ENCODE measurements at regions not wholly inside any gene's neighbourhood (a gene's known extent, or its start where the extent isn't known, plus 50 kb on each side); places are given as distances from the start of the nearest gene placed in this dataset.

DNA sequence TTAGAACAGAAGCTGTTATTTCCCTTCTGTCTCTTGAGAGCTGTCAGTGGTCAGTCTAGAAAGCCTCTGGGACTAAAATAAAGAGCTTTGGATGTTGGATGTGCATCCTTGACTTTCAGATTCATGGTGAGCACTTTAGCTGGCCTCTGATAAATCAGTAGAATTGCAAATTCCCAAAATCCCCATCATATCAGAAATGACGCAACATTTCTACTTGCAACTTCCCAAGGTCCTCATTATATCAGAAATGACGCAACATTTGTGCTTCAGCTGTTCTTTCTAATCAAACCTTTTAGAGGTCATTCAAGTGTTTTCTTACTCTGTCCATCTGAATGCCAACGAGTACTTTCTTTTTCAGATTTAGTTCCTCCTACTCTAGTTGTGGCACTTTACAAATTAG is 167.3 kb upstream of the MOCS2 start:
- ATAC-seq (ENCODE audit: low read depth in 2 of 2) (no peak), DNase-seq (no peak)
- Histone ChIP-seq H3K36me3 (ENCODE audit: control insufficient read depth, insufficient read depth, low read length) (no peaks in the 10 kb centered on the region), H3K4me3 (ENCODE audit: low read depth, low read length) (no peak overlapping the region), H3K4me1 (ENCODE audit: control insufficient read depth, insufficient read depth, low read length, poor library complexity, severe bottlenecking) (no peaks in the 10 kb centered on the region), H3K9me3 (ENCODE audit: control insufficient read depth in 2 of 2, low read length in 2 of 2) (no peaks in the 10 kb centered on the region), H3K27me3 (ENCODE audit: control insufficient read depth, insufficient read depth, low read length) (no peaks in the 10 kb centered on the region), H3K27ac (ENCODE audit: insufficient read depth, low read length, poor library complexity, severe bottlenecking) (no peak overlapping the region)
- Mint-ChIP-seq H3K27me3 (no peaks in the 10 kb centered on the region), H3K9me3 (peaks cover 0 to 3% (median 1%) of the 10 kb centered on the region in 7 donors), H3K4me1 (no peaks in the 10 kb centered on the region), H3K36me3 (no peaks in the 10 kb centered on the region), H3K27ac (no peak overlapping the region), H3K4me3 (no peak overlapping the region)

DNA sequence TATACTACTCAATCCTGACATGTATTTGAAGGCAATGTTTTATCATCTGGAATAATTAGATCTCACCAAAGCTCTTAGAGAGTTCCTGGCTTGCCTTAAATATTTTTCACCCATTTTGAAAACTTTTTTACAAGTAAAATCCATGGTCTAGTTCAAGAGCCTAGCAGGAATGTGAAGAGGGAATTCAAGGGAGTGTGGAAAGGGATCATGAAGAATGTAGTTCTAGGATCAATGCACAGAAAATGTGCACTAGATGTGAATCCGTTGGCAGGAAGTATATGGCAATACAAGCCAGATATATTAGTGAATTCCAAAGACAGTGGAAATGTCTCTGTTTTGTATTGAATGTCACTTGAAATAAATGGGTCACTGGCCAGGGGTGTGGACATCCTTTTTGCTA is 167.9 kb upstream of the MOCS2 start:
- H3K4me3 Mint-ChIP-seq: no peak overlapping the region
- no peaks in the 10 kb centered on the region for H3K36me3 ChIP-seq (ENCODE audit: control insufficient read depth, insufficient read depth, low read length)
- no peaks in the 10 kb centered on the region for H3K9me3 ChIP-seq (ENCODE audit: control insufficient read depth in 2 of 2, low read length in 2 of 2)
- no peaks in the 10 kb centered on the region for H3K36me3 Mint-ChIP-seq
- H3K9me3 Mint-ChIP-seq: peaks cover 0 to 5% (median 2%) of the 10 kb centered on the region in 7 donors
- no peaks in the 10 kb centered on the region for H3K27me3 ChIP-seq (ENCODE audit: control insufficient read depth, insufficient read depth, low read length)
- H3K27ac ChIP-seq (ENCODE audit: insufficient read depth, low read length, poor library complexity, severe bottlenecking): no peak overlapping the region
- DNase-seq (no peak), ATAC-seq (ENCODE audit: low read depth in 2 of 2) (no peak)
- H3K27ac Mint-ChIP-seq: no peak overlapping the region
- no peaks in the 10 kb centered on the region for H3K27me3 Mint-ChIP-seq
- H3K4me1 Mint-ChIP-seq: no peaks in the 10 kb centered on the region
- no peak overlapping the region for H3K4me3 ChIP-seq (ENCODE audit: low read depth, low read length)
- H3K4me1 ChIP-seq (ENCODE audit: control insufficient read depth, insufficient read depth, low read length, poor library complexity, severe bottlenecking): no peaks in the 10 kb centered on the region

DNA sequence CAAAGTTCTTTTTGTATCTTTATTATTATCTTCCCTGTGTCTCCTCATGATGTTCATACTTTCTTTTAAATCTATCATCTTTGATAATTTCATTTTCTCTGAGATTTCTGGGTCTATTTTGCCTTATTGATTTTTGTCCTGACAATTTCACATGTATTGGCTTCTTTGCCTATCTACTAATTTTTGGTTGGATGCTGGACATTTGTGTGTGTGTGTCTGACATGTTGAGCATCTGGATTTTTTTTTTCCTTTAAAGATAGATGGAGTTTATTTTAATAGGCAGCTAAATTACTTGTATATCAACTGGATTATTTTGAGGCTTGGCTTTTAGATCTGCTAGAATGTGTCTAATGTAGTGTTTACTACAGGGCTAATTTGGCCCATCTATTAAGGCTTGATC is 178.0 kb upstream of the MOCS2 start:
- Mint-ChIP-seq H3K9me3 (peaks cover 3 to 20% (median 11%) of the 10 kb centered on the region in 7 donors), H3K4me3 (no peak overlapping the region), H3K4me1 (no peaks in the 10 kb centered on the region), H3K36me3 (no peaks in the 10 kb centered on the region), H3K27me3 (no peaks in the 10 kb centered on the region), H3K27ac (no peak overlapping the region)
- Histone ChIP-seq H3K27ac (ENCODE audit: insufficient read depth, low read length, poor library complexity, severe bottlenecking) (no peak overlapping the region), H3K27me3 (ENCODE audit: control insufficient read depth, insufficient read depth, low read length) (no peaks in the 10 kb centered on the region), H3K9me3 (ENCODE audit: control insufficient read depth in 2 of 2, low read length in 2 of 2) (no peaks in the 10 kb centered on the region), H3K36me3 (ENCODE audit: control insufficient read depth, insufficient read depth, low read length) (no peaks in the 10 kb centered on the region), H3K4me1 (ENCODE audit: control insufficient read depth, insufficient read depth, low read length, poor library complexity, severe bottlenecking) (no peaks in the 10 kb centered on the region), H3K4me3 (ENCODE audit: low read depth, low read length) (no peak overlapping the region)
- no peak for DNase-seq
- ATAC-seq (ENCODE audit: low read depth in 2 of 2): no peak

DNA sequence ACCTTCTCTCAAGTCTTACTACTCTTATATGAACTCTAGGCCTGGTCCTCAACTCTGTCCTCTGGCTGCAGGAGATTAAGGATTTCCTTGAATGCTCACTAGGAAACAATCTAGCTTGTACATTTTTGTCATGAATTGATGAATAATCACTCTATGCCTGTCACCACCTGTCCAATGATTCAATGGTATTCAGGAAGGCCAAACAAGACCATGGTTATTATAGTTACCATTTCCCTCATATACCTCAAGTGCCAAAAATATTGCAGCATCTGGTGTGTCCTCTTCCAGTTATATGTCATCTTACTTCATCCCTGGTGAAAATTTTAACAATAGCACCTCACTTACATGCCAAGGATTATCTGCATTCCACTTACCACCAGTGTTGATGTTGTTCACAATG is 179.0 kb upstream of the MOCS2 start:
- Mint-ChIP-seq H3K27me3 (no peaks in the 10 kb centered on the region), H3K9me3 (peaks cover 3 to 19% (median 11%) of the 10 kb centered on the region in 7 donors), H3K4me3 (no peak overlapping the region), H3K36me3 (no peaks in the 10 kb centered on the region), H3K27ac (no peak overlapping the region), H3K4me1 (no peaks in the 10 kb centered on the region)
- DNase-seq (no peak), ATAC-seq (ENCODE audit: low read depth in 2 of 2) (no peak)
- H3K4me1 ChIP-seq (ENCODE audit: control insufficient read depth, insufficient read depth, low read length, poor library complexity, severe bottlenecking): no peaks in the 10 kb centered on the region
- H3K27me3 ChIP-seq (ENCODE audit: control insufficient read depth, insufficient read depth, low read length): no peaks in the 10 kb centered on the region
- H3K9me3 ChIP-seq (ENCODE audit: control insufficient read depth in 2 of 2, low read length in 2 of 2): no peaks in the 10 kb centered on the region
- no peaks in the 10 kb centered on the region for H3K36me3 ChIP-seq (ENCODE audit: control insufficient read depth, insufficient read depth, low read length)
- no peak overlapping the region for H3K4me3 ChIP-seq (ENCODE audit: low read depth, low read length)
- no peak overlapping the region for H3K27ac ChIP-seq (ENCODE audit: insufficient read depth, low read length, poor library complexity, severe bottlenecking)

DNA sequence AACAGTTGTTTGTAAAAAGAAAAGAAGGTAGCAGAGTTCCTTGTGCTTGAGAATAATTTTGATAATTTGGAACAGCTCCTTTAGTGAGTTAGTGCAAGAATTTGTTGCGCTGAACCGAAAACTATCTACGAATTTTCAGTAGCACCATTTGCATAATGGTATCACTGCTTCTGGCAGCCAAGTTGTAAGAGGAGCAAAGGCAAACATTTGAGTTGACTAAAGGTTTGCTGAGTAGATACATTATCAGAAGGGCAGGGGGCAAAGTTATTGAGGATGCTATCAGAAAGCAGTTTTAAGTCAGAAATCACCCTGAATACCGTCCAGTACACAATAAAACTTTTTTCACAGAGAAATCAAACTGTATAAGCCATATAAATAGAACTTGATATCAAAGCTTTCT is 181.5 kb upstream of the MOCS2 start:
- no peaks in the 10 kb centered on the region for H3K4me1 ChIP-seq (ENCODE audit: control insufficient read depth, insufficient read depth, low read length, poor library complexity, severe bottlenecking)
- no peak overlapping the region for H3K4me3 ChIP-seq (ENCODE audit: low read depth, low read length)
- H3K9me3 Mint-ChIP-seq: peaks cover 2 to 16% (median 10%) of the 10 kb centered on the region in 7 donors
- H3K27me3 Mint-ChIP-seq: no peaks in the 10 kb centered on the region
- H3K27ac Mint-ChIP-seq: no peak overlapping the region
- no peaks in the 10 kb centered on the region for H3K4me1 Mint-ChIP-seq
- H3K36me3 Mint-ChIP-seq: no peaks in the 10 kb centered on the region
- no peak for ATAC-seq (ENCODE audit: low read depth in 2 of 2)
- no peak for DNase-seq
- no peak overlapping the region for H3K4me3 Mint-ChIP-seq
- no peaks in the 10 kb centered on the region for H3K9me3 ChIP-seq (ENCODE audit: control insufficient read depth in 2 of 2, low read length in 2 of 2)
- H3K27ac ChIP-seq (ENCODE audit: insufficient read depth, low read length, poor library complexity, severe bottlenecking): no peak overlapping the region
- no peaks in the 10 kb centered on the region for H3K27me3 ChIP-seq (ENCODE audit: control insufficient read depth, insufficient read depth, low read length)
- H3K36me3 ChIP-seq (ENCODE audit: control insufficient read depth, insufficient read depth, low read length): no peaks in the 10 kb centered on the region

DNA sequence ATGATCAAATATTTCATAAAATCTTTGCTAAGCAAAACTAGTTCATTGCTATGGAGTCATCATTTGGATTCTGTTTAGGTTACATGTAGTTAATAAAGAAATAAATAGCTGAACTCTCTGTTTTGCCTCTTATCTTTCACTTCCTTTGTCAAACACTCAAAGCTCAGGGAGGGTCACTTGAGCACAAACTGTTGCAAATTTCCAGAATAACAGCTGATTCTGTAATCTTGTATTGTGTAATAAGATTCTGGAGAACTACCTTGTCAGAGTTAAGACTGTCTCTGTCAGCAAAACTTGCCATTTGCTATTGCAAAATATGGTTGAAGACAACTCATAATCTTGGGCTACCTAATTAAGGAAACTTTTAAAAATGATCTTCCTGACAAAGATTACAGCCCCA is 182.0 kb upstream of the MOCS2 start:
- Mint-ChIP-seq H3K4me3 (no peak overlapping the region), H3K27me3 (no peaks in the 10 kb centered on the region), H3K9me3 (peaks cover 2 to 16% (median 10%) of the 10 kb centered on the region in 7 donors), H3K4me1 (no peaks in the 10 kb centered on the region), H3K27ac (no peak overlapping the region), H3K36me3 (no peaks in the 10 kb centered on the region)
- no peaks in the 10 kb centered on the region for H3K9me3 ChIP-seq (ENCODE audit: control insufficient read depth in 2 of 2, low read length in 2 of 2)
- no peaks in the 10 kb centered on the region for H3K36me3 ChIP-seq (ENCODE audit: control insufficient read depth, insufficient read depth, low read length)
- H3K27ac ChIP-seq (ENCODE audit: insufficient read depth, low read length, poor library complexity, severe bottlenecking): no peak overlapping the region
- H3K4me1 ChIP-seq (ENCODE audit: control insufficient read depth, insufficient read depth, low read length, poor library complexity, severe bottlenecking): no peaks in the 10 kb centered on the region
- no peak overlapping the region for H3K4me3 ChIP-seq (ENCODE audit: low read depth, low read length)
- no peak for DNase-seq
- no peaks in the 10 kb centered on the region for H3K27me3 ChIP-seq (ENCODE audit: control insufficient read depth, insufficient read depth, low read length)
- ATAC-seq (ENCODE audit: low read depth in 2 of 2): no peak

DNA sequence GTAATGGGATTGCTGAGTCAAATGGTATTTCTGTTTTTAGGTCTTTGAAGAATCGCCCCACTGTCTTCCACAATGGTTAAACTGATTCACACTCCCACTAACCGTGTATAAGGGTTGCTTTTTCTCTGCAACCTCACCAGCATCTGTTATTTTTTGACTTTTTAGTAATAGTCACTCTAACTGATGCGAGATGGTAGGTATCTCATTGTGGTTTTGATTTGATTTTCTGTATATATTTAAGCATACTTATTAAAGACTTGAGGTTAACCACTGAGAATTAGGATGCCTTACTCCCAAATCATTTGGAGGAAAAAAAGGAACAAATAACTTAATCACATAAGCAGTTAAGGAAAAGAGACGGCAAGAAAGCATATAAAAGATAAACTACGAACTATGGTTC is 181.6 kb upstream of the FST start:
- Mint-ChIP-seq H3K9me3 (peaks cover 0 to 2% (median 0%) of the 10 kb centered on the region in 7 donors), H3K27ac (no peak overlapping the region), H3K36me3 (no peaks in the 10 kb centered on the region), H3K4me3 (no peak overlapping the region), H3K27me3 (no peaks in the 10 kb centered on the region), H3K4me1 (no peaks in the 10 kb centered on the region)
- H3K36me3 ChIP-seq (ENCODE audit: control insufficient read depth, insufficient read depth, low read length): no peaks in the 10 kb centered on the region
- no peak overlapping the region for H3K4me3 ChIP-seq (ENCODE audit: low read depth, low read length)
- no peak overlapping the region for H3K27ac ChIP-seq (ENCODE audit: insufficient read depth, low read length, poor library complexity, severe bottlenecking)
- no peaks in the 10 kb centered on the region for H3K4me1 ChIP-seq (ENCODE audit: control insufficient read depth, insufficient read depth, low read length, poor library complexity, severe bottlenecking)
- no peaks in the 10 kb centered on the region for H3K27me3 ChIP-seq (ENCODE audit: control insufficient read depth, insufficient read depth, low read length)
- DNase-seq: no peak
- no peak for ATAC-seq (ENCODE audit: low read depth in 2 of 2)
- no peaks in the 10 kb centered on the region for H3K9me3 ChIP-seq (ENCODE audit: control insufficient read depth in 2 of 2, low read length in 2 of 2)

DNA sequence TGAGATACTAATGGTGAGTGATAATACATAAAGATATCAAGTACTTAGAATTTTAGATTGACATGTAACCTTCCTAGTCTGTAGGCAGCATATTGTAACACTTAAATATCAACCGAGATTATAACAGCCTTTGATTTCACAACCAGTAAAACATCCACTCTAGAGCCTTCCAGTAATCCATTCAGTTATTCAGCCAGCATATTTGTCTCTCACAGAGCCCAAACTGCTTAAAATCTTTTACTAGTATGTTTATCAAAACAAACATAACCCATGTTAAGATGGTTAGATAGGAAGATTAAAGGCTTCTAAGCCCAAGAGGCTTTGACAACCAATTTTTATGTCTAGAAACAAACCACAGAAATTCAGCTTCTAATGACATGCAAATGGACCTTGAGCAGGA is 177.9 kb upstream of the FST start:
- Histone ChIP-seq H3K36me3 (ENCODE audit: control insufficient read depth, insufficient read depth, low read length) (no peaks in the 10 kb centered on the region), H3K9me3 (ENCODE audit: control insufficient read depth in 2 of 2, low read length in 2 of 2) (no peaks in the 10 kb centered on the region), H3K4me3 (ENCODE audit: low read depth, low read length) (no peak overlapping the region), H3K4me1 (ENCODE audit: control insufficient read depth, insufficient read depth, low read length, poor library complexity, severe bottlenecking) (no peaks in the 10 kb centered on the region), H3K27me3 (ENCODE audit: control insufficient read depth, insufficient read depth, low read length) (no peaks in the 10 kb centered on the region), H3K27ac (ENCODE audit: insufficient read depth, low read length, poor library complexity, severe bottlenecking) (no peak overlapping the region)
- Mint-ChIP-seq H3K27me3 (no peaks in the 10 kb centered on the region), H3K27ac (no peak overlapping the region), H3K9me3 (peaks cover 0 to 14% (median 0%) of the 10 kb centered on the region in 7 donors), H3K36me3 (no peaks in the 10 kb centered on the region), H3K4me3 (no peak overlapping the region), H3K4me1 (no peaks in the 10 kb centered on the region)
- DNase-seq (no peak), ATAC-seq (ENCODE audit: low read depth in 2 of 2) (no peak)

Measured in CD4-positive, CD25-positive, alpha-beta regulatory T cell (primary cell).